ENCODE measurements at regions not wholly inside any gene's neighbourhood (a gene's known extent, or its start where the extent isn't known, plus 50 kb on each side); places are given as distances from the start of the nearest gene placed in this dataset.

GRCh38 chr5:157925786-157926671 lies 67.1 kb upstream of the CLINT1 start:
- WGBS (ENCODE audit: insufficient coverage, insufficient read length), result no CpG with 5 or more reads among the region's 14 CpGs
- no peaks in the 10 kb centered on the region for H3K27me3 ChIP-seq (ENCODE audit: control insufficient read depth, insufficient read depth, low read length)
- H3K4me1 ChIP-seq (ENCODE audit: control insufficient read depth, insufficient read depth, low read length), result peaks cover 7% of the 10 kb centered on the region
- no peaks in the 10 kb centered on the region for H3K36me3 ChIP-seq (ENCODE audit: control insufficient read depth, insufficient read depth, low read length)
- no peak overlapping the region for H3K27ac ChIP-seq (ENCODE audit: low read length)
- DNase-seq (ENCODE audit: low read depth, low spot score), result no peak
- H3K9me3 ChIP-seq (ENCODE audit: control insufficient read depth, insufficient read depth, low read length), result no peaks in the 10 kb centered on the region
- no peak overlapping the region for H3K4me3 ChIP-seq (ENCODE audit: low read length)

- H3K4me3 ChIP-seq (ENCODE audit: low read length), result no peak overlapping the region
- WGBS (ENCODE audit: insufficient coverage, insufficient read length), result no CpG with 5 or more reads among the region's 8 CpGs
- H3K27ac ChIP-seq (ENCODE audit: low read length), result no peak overlapping the region
- no peak for DNase-seq (ENCODE audit: low read depth, low spot score)
- H3K9me3 ChIP-seq (ENCODE audit: control insufficient read depth, insufficient read depth, low read length), result no peaks in the 10 kb centered on the region
- no peaks in the 10 kb centered on the region for H3K27me3 ChIP-seq (ENCODE audit: control insufficient read depth, insufficient read depth, low read length)
- peaks cover 7% of the 10 kb centered on the region for H3K4me1 ChIP-seq (ENCODE audit: control insufficient read depth, insufficient read depth, low read length)
- H3K36me3 ChIP-seq (ENCODE audit: control insufficient read depth, insufficient read depth, low read length), result no peaks in the 10 kb centered on the region
Measured at GRCh38 chr5:157924931-157925729, 66.2 kb upstream of the CLINT1 start.

GRCh38 chr5:157924490-157924889 lies 65.5 kb upstream of the CLINT1 start:
- Histone ChIP-seq H3K4me1 (ENCODE audit: control insufficient read depth, insufficient read depth, low read length) (peaks cover 7% of the 10 kb centered on the region), H3K27me3 (ENCODE audit: control insufficient read depth, insufficient read depth, low read length) (no peaks in the 10 kb centered on the region), H3K9me3 (ENCODE audit: control insufficient read depth, insufficient read depth, low read length) (no peaks in the 10 kb centered on the region), H3K27ac (ENCODE audit: low read length) (no peak overlapping the region), H3K4me3 (ENCODE audit: low read length) (no peak overlapping the region), H3K36me3 (ENCODE audit: control insufficient read depth, insufficient read depth, low read length) (no peaks in the 10 kb centered on the region)
- no peak for DNase-seq (ENCODE audit: low read depth, low spot score)
- WGBS (ENCODE audit: insufficient coverage, insufficient read length), result no CpG with 5 or more reads among the region's 2 CpGs

- Histone ChIP-seq H3K27ac (ENCODE audit: low read length) (no peak overlapping the region), H3K4me3 (ENCODE audit: low read length) (no peak overlapping the region), H3K9me3 (ENCODE audit: control insufficient read depth, insufficient read depth, low read length) (no peaks in the 10 kb centered on the region), H3K27me3 (ENCODE audit: control insufficient read depth, insufficient read depth, low read length) (no peaks in the 10 kb centered on the region), H3K36me3 (ENCODE audit: control insufficient read depth, insufficient read depth, low read length) (no peaks in the 10 kb centered on the region), H3K4me1 (ENCODE audit: control insufficient read depth, insufficient read depth, low read length) (peaks cover 7% of the 10 kb centered on the region)
- DNase-seq (ENCODE audit: low read depth, low spot score), result no peak
- WGBS (ENCODE audit: insufficient coverage, insufficient read length), result no CpG with 5 or more reads among the region's 3 CpGs
Measured at GRCh38 chr5:157923765-157924164, 64.8 kb upstream of the CLINT1 start.

- H3K4me1 ChIP-seq (ENCODE audit: control insufficient read depth, insufficient read depth, low read length), result peaks cover 7% of the 10 kb centered on the region
- no peaks in the 10 kb centered on the region for H3K27me3 ChIP-seq (ENCODE audit: control insufficient read depth, insufficient read depth, low read length)
- no peak overlapping the region for H3K4me3 ChIP-seq (ENCODE audit: low read length)
- no peaks in the 10 kb centered on the region for H3K9me3 ChIP-seq (ENCODE audit: control insufficient read depth, insufficient read depth, low read length)
- no peak for DNase-seq (ENCODE audit: low read depth, low spot score)
- WGBS (ENCODE audit: insufficient coverage, insufficient read length), result no CpG with 5 or more reads among the region's 4 CpGs
- no peaks in the 10 kb centered on the region for H3K36me3 ChIP-seq (ENCODE audit: control insufficient read depth, insufficient read depth, low read length)
- H3K27ac ChIP-seq (ENCODE audit: low read length), result no peak overlapping the region
Measured at GRCh38 chr5:157922026-157922425, 63.1 kb upstream of the CLINT1 start.

- no peaks in the 10 kb centered on the region for H3K36me3 ChIP-seq (ENCODE audit: control insufficient read depth, insufficient read depth, low read length)
- no peak for DNase-seq (ENCODE audit: low read depth, low spot score)
Measured at GRCh38 chr5:157920828-157921170, 61.9 kb upstream of the CLINT1 start.

GRCh38 chr5:157918811-157919742 lies 60.1 kb upstream of the CLINT1 start:
- H3K27ac ChIP-seq (ENCODE audit: low read length), result no peak overlapping the region
- no CpG with 5 or more reads among the region's 19 CpGs for WGBS (ENCODE audit: insufficient coverage, insufficient read length)
- no peaks in the 10 kb centered on the region for H3K36me3 ChIP-seq (ENCODE audit: control insufficient read depth, insufficient read depth, low read length)
- H3K4me3 ChIP-seq (ENCODE audit: low read length), result no peak overlapping the region
- no peaks in the 10 kb centered on the region for H3K9me3 ChIP-seq (ENCODE audit: control insufficient read depth, insufficient read depth, low read length)
- DNase-seq (ENCODE audit: low read depth, low spot score), result no peak
- H3K4me1 ChIP-seq (ENCODE audit: control insufficient read depth, insufficient read depth, low read length), result no peaks in the 10 kb centered on the region
- H3K27me3 ChIP-seq (ENCODE audit: control insufficient read depth, insufficient read depth, low read length), result no peaks in the 10 kb centered on the region

More at GRCh38 chr5:157920828-157921170, 61.9 kb upstream of the CLINT1 start:
- Histone ChIP-seq H3K27ac (ENCODE audit: low read length) (no peak overlapping the region), H3K27me3 (ENCODE audit: control insufficient read depth, insufficient read depth, low read length) (no peaks in the 10 kb centered on the region), H3K4me1 (ENCODE audit: control insufficient read depth, insufficient read depth, low read length) (0 out of 2 replicates have a peak, but pooled peaks cover 2% of the 10 kb centered on the region), H3K9me3 (ENCODE audit: control insufficient read depth, insufficient read depth, low read length) (no peaks in the 10 kb centered on the region), H3K4me3 (ENCODE audit: low read length) (no peak overlapping the region)
- WGBS (ENCODE audit: insufficient coverage, insufficient read length), result no CpG with 5 or more reads among the region's 3 CpGs

GRCh38 chr5:157917899-157918809 lies 59.2 kb upstream of the CLINT1 start:
- DNase-seq (ENCODE audit: low read depth, low spot score), result peak; percentile 48

GRCh38 chr5:157917491-157917890 lies 58.5 kb upstream of the CLINT1 start:
- no peaks in the 10 kb centered on the region for H3K36me3 ChIP-seq (ENCODE audit: control insufficient read depth, insufficient read depth, low read length)
- H3K9me3 ChIP-seq (ENCODE audit: control insufficient read depth, insufficient read depth, low read length), result no peaks in the 10 kb centered on the region
- H3K4me3 ChIP-seq (ENCODE audit: low read length), result no peak overlapping the region
- H3K4me1 ChIP-seq (ENCODE audit: control insufficient read depth, insufficient read depth, low read length), result no peaks in the 10 kb centered on the region
- H3K27me3 ChIP-seq (ENCODE audit: control insufficient read depth, insufficient read depth, low read length), result no peaks in the 10 kb centered on the region
- DNase-seq (ENCODE audit: low read depth, low spot score), result no peak
- H3K27ac ChIP-seq (ENCODE audit: low read length), result no peak overlapping the region

More at GRCh38 chr5:157917899-157918809, 59.2 kb upstream of the CLINT1 start:
- Histone ChIP-seq H3K4me1 (ENCODE audit: control insufficient read depth, insufficient read depth, low read length) (no peaks in the 10 kb centered on the region), H3K27me3 (ENCODE audit: control insufficient read depth, insufficient read depth, low read length) (no peaks in the 10 kb centered on the region), H3K36me3 (ENCODE audit: control insufficient read depth, insufficient read depth, low read length) (no peaks in the 10 kb centered on the region), H3K27ac (ENCODE audit: low read length) (no peak overlapping the region), H3K9me3 (ENCODE audit: control insufficient read depth, insufficient read depth, low read length) (no peaks in the 10 kb centered on the region), H3K4me3 (ENCODE audit: low read length) (no peak overlapping the region)
- WGBS (ENCODE audit: insufficient coverage, insufficient read length), result no CpG with 5 or more reads among the region's 8 CpGs

Data from iPS DF 6.9 (cell line).